EL (cell line): ENCODE measurements at regions not wholly inside any gene's neighbourhood (a gene's known extent, or its start where the extent isn't known, plus 50 kb on each side); places are given as distances from the start of the nearest gene placed in this dataset.
A peak's percentile ranks its signal among the peaks of the same experiment; 100 is the strongest.

ENCODE experiments used
- DNase-seq: peaks from one replicate; pipeline ENCODE4 v3.0.0-alpha.2; 2016

DNA sequence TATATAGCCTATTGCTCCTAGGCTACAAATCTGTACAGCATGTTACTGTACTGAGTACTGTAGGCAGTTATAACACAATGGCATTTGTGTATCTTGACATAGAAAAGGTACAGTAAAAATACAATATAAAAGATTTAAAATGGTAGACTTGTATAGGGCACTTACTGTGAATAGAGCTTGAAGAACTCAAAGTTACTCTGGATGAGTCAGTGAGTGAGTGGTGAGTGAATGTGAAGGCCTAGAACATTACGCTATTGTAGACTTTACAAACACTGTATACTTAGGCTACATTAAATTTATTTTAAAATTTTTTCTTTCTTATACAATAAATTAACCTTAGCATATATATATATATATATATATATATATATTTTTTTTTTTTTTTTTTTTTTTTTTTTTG, 140.0 kb upstream of the UBE2E1 start:
- DNase-seq = no peak

DNA sequence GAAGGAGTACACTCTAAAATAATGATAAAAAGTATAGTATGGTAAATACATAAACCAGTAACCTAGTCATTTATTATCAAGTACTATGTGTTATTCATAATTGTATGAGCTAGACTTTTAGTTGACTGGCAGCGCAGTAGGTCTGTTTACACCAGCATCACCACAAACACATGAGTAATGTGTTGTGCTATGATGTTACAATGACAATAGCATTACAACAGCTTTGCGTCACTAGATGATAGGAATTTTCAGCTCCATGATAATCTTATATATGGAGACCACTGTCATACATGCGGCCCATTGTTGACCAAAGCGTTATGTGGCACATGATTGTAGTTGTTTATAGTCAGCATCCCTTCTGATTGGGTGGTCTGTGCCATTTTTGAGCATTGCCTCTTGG, 138.9 kb upstream of the UBE2E1 start:
- no peak for DNase-seq

DNA sequence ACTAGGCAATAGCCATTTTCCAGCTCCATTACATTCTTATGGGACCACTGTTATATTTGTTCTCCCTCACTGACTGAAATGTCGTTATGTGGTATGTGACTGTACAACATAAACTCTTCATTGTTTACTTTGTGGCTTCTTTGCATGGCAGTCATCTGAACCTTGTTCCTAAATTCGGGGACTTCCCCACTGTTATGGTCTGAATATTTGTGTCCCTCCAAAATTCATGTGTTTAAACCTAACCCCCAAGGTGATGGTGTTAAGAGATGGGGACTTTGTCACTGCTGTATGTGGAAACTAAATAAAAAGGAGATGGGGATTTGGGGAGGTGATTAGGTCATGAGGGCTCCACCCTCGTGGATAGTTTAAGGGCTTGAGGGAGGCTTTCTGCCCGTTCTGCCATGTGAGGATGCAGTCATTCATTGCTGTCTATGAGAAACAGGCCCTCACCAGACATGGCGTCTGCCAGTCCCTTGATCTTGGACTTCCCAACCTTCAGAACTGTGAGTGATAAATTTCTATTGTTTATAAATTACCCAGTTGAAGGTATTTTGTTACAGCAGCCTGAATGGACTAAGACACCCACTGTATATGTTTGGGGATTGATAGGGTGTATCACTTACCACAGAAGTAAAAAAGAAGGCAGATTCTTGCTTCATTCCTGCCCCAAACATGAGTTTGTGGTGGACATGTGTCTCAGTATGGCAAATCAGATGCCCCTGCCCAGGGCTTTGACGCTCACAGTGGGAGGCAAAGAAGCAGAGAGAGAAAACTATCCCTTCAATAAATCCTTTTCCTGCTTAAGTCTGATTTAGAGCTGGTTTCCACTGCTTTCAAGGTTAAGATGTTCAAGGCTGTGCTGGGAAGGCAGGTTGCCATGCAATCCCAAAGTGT, 138.0 kb upstream of the UBE2E1 start:
- peak; percentile 62 for DNase-seq

GRCh38 chr3:23668430-23668904, 137.3 kb upstream of the UBE2E1 start:
- peak; percentile 90 for DNase-seq

GRCh38 chr3:23669541-23670255, 136.1 kb upstream of the UBE2E1 start:
- DNase-seq = no peak

DNA sequence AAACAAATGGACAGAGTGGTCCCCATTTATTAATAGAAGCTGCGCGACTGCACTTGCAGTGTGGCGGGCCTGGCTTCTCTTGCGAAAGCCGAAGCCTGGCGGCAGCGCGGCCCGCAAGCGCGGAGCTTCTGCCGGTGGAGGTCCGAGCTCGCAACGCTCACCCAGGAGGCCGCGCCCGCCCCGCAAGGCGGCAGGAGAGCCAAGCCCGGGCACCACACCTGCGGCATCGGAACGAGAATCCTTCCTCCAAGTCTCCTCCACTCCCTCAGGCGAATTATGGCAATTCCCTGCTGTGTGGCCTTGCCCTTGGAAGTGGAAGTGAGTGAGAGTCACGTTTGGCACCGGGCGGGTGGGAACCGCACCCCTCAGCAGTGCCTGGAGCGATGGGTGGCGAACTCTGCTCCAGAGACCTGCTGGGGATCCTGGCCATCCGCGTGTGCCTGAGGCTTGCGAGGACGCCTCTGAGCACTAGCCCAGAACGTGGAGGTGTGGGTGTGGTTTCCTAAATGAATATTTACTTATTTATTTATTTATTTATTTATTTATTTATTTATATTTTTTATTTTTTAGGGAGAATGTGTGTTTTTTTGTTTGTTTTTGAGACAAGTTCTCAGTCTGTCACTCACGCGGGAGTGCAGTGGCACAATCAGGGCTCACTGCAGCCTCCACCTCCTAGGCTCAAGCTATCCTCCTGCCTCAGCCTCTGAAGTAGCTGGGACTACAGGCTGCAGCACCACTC, 133.7 kb upstream of the UBE2E1 start:
- no peak for DNase-seq

DNA sequence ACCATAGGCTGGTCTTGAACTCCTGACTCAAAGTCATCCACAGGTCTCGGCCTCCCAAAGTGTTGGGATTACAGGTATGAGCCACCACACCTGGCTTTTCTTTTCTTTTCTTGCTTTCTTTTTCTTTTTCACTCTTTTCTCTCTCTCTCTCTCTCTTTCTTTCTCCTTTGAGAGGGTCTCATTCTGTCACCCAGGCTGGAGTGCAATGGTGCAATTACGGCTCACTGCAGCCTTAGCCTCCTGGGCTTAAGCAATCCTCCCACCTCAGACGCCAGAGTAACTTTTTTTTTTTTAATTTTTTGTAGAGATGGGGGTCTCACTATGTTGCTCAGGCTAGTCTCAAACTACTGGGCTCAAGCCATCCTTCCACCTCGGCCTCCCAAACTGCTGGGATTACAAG, 133.1 kb upstream of the UBE2E1 start:
- DNase-seq = no peak

DNA sequence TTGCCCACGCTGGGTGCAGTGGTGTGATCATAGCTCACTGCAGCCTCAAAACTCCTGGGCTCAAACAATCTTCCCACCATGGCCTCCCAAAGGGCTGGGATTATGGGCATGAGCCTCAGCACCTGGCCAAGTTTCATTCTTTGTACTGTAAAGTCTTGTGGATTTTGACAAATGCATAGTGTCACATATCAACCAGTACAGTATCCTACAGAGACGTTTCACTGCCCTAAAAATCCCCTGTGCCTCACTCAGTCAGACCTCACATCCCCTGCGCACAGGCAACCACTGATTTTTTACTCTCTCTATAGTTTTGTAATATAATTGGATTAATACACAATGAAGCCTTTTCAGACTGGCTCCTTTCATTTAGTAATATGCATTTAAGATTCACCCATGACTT, 130.7 kb upstream of the UBE2E1 start:
- no peak for DNase-seq

DNA sequence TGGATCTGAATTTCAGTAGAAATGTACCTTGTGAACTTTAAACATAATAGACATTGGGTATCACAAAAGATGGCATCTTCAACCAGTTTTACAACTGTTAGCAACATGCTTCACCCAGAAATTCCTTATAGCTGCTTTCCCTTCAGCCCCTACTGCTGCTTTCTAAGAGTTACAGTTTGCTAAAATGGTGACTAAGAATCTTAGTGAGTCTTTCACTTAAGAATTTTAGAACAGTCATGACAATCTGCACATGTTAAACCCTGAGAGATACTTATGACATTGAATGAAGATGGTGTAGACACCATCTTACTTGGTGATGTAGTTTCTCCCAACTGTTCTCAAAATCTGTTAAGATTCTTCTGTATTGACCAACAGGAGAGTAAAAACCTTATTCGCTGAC, 129.7 kb upstream of the UBE2E1 start:
- DNase-seq = peak; percentile 49

GRCh38 chr3:23682646-23683045, 123.1 kb upstream of the UBE2E1 start:
- no peak for DNase-seq

GRCh38 chr3:23685541-23686258, 120.1 kb upstream of the UBE2E1 start:
- peak; percentile 100 for DNase-seq

DNA sequence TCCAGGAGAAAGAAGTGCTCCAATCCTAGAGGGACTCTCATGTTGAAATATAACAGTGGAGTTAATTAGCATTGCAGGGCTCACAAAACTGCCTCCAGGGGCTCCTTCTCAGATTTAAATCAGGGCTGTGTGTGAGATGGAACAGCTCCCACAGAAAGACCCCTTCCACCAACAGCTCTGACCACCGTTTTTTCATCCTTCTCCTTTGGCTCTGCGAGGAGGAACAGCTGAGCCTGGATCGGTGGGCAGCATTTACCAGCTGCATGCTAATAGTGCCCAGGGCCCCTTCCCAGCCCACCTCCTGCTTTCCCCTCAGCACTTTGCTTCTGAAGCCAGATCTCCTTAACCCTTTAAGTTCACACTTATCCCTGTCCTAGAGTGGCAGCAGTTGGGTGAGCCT, 119.2 kb upstream of the UBE2E1 start:
- no peak for DNase-seq

DNA sequence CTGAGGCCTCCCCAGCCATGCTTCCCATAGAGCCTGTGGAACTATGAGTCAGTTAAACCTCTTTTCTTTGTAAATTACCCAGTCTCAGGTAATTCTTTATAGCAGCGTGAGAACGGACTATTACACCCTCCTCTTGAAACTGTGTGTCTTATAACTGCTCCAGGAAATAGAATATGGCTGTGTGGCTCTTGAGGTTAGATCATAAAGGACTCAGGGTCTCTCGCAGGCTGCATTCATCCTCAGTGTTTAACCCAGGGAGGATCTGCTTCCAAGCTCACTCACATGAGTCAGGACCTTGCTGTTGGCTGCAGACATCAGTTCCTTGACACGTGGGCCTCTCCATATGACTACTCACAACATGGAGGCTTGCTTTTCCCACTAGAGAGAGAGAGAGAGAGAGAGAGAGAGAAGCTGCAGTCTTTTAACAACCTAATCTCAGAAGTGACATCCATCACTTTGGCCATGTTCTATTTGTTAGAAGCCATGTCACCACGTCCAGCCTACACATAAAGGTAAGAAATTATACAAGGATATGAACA, 114.3 kb upstream of the UBE2E1 start:
- no peak for DNase-seq

DNA sequence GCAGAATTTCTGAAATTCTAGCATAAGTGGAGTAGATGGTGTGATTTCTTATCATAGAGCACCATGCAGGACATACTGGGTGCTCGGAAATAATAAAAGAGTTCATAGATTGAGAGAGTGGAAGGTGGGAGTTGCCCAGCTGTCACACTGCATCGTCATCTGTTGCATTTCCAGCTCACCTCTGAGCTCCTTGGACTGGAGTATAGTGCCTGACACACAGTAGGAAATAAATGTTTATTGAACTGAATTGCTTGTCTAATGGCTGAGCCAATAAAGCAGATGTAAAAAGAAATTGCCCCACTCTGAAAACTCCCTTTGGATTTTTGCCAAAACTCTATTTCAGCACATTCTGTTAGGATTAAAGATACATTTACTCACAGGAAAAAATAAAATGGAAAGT, 108.9 kb upstream of the UBE2E1 start:
- no peak for DNase-seq

- no peak for DNase-seq
Measured at GRCh38 chr3:23697416-23697815, 108.3 kb upstream of the UBE2E1 start.

DNA sequence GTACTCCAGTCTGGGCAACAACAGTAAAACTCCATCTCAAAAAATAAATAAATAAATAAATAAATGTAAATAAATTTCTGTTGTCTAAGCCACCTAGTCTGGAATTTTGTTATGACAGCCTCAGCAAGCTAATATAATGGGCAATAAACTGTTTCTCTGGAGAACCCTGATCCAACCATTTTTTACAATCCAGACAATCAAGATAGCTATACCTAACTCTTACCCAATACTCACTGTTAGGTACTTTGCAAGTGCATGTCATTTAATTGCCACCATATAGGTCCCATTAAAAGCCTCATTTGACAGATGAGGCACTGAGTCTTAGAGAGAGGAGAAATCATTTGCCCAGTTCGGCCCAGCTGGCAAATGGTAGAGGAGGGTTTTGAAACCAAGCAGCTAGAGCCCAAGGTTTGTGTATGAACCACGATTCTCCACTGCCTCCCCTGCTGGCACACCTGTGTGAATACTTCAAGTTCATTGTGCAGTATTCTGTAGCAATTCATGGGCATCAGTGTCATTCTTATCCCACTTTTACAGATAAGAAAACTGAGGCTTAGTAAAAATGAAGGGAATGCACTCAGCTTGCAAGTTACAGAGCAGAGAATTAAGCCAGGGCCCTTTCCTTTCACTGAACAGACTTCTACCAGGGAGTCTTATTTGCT, 107.0 kb upstream of the UBE2E1 start:
- DNase-seq = no peak

DNA sequence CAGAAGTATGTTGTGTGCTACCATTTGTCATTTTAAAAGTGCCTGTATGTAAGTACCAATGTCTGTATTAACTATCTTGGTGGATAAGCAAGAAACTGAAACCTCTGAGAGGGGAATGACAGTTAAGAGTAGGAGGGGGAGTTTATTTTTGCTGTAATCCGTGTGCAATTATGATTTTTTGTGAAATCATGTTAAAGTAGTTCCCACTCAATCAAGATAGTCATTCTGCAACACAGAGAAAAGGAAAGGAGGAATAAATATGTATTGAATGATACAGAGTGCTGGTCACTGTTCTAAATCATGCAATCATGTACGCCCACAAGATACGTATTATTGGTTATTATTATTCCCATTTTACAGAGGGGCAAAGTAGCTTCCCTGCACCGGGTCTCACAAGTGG, 105.1 kb upstream of the UBE2E1 start:
- DNase-seq = no peak

DNA sequence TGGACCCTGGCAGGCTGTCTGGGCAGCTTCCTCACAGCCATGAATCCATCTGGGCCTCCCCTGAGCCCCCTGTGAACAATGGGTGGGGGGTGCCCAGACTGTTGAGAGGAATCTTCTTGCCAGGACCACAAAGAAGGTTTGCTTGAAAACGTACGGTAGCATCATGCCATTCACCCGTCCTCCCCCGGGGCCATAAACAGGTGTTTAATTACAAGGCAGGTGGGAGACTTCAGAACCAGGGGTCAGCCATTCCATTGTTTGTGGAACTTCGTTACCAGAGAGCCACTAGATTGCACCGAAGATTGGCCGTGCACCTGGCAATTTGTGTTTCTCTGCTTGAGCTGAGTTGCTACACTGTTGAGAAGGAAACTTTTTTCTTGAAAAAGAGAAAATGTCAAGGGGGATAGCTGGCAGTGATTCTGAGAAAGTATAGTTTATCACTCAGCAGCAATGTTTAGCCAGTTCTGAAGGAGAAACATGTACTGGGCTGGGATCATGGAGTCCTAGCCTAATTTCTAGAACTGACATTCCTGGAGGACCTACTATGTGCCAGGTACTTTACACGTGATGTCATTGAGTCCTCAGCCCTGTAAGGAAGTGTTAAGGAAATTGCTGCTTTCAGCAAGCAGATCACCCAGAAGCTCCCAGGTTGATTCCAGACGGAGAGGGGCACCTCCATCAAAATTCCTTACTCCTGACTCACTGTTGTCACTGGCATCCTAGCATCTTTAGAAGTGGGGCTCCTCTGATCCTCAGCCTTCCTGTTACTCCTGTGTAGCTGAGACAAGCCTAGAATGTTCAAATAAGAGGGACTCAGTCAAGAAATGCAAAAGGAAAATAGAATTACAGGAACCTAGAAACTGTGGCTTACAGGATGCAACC, 103.8 kb upstream of the UBE2E1 start:
- peak; percentile 62 for DNase-seq

GRCh38 chr3:23704298-23704697, 101.5 kb upstream of the UBE2E1 start:
- DNase-seq = no peak

DNA sequence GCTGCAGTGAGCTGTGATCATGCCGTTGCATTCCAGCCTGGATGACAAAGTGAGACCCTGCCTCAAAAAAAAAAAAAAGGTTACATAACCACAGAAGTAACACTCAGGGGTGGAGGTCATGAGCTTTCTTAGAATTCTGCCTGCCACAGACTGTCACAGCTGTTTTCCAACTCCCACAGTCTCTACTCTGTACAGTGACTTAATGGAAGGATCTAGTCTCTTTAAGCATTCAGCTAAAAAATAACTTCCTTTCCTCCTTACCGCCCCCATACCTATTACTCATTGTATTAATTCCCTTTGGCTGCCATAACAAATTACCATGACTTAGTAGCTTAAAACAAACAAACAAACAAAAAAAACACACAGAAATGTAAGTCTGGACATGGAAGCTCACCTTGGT, 99.6 kb upstream of the UBE2E1 start:
- DNase-seq = no peak

DNA sequence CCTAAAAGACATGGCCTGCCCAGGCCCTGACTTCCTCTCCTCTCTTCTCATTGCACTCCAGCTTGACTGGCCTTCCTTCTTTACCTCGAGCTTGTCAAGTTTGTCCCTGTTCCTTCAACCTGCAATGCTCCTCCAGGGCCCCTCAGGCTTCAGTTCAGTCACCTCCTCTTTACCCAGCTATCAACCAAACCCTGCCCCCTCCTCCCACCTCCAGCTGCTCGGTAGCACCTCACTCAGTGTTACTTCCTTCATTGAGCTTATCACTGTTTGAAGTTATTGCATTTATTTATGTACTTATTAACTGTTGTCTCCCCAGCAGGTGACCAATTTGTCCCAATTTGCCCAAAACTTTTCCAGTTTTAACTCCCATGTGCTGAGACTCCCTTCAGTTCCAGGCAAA, 95.8 kb upstream of the UBE2E1 start:
- no peak for DNase-seq
